DND-41 (cell line): ENCODE measurements at regions not wholly inside any gene's neighbourhood (a gene's known extent, or its start where the extent isn't known, plus 50 kb on each side); places are given as distances from the start of the nearest gene placed in this dataset.

Experiments
- ATAC-seq: fragments of 200-7000 bp; cut with Tn5 transposase; 3 replicates; pipeline ENCODE4 v1.9.1; 2021; ENCODE audit warnings: low read depth; ENCODE audit not compliant: insufficient read depth
- DNase-seq: peaks from one replicate; pipeline ENCODE4 v3.0.0-alpha.2; 2020
- H2AFZ ChIP-seq: 2 replicates; pipeline ENCODE4 v1.6.0; 2012; ENCODE audit warnings: low read depth, low read length
- H3K27ac ChIP-seq: 2 replicates; pipeline ENCODE4 v1.5.1; 2012; ENCODE audit warnings: low read length, inconsistent platforms
- H3K27me3 ChIP-seq: fragments of 200-600 bp; sonication (generic); 2 replicates; pipeline ENCODE4 v1.6.0; 2012; ENCODE audit warnings: low read length, mild to moderate bottlenecking, inconsistent platforms; ENCODE audit not compliant: insufficient read depth, poor library complexity
- H3K36me3 ChIP-seq: 2 replicates; pipeline ENCODE4 v1.5.1; 2012; ENCODE audit warnings: low read length, inconsistent platforms; ENCODE audit not compliant: insufficient read depth
- H3K4me1 ChIP-seq: 2 replicates; pipeline ENCODE4 v1.5.1; 2012; ENCODE audit warnings: mild to moderate bottlenecking, low read length; ENCODE audit not compliant: insufficient read depth
- H3K4me2 ChIP-seq: 2 replicates; pipeline ENCODE4 v1.6.0; 2012; ENCODE audit warnings: mild to moderate bottlenecking, moderate library complexity, low read length, inconsistent platforms; ENCODE audit not compliant: insufficient read depth
- H3K4me3 ChIP-seq, 2 experiments: fragments of 200-600 bp in 1 of 2; shearing (Covaris generic) in 1 of 2; 2 replicates each; pipeline ENCODE4 v1.5.1; 2012 to 2016; ENCODE audit warnings: inconsistent platforms in 2 of 2, low read length in 2 of 2, mild to moderate bottlenecking in 2 of 2, low read depth in 1 of 2, moderate library complexity in 1 of 2
- H3K79me2 ChIP-seq: 2 replicates; pipeline ENCODE4 v1.6.0; 2012; ENCODE audit warnings: low read length, inconsistent platforms; ENCODE audit not compliant: insufficient read depth
- H3K9ac ChIP-seq: 2 replicates; pipeline ENCODE4 v1.6.0; 2012; ENCODE audit warnings: low read depth, mild to moderate bottlenecking, inconsistent platforms, low read length, moderate library complexity
- H3K9me3 ChIP-seq: 2 replicates; pipeline ENCODE4 v1.5.1; 2012; ENCODE audit warnings: low read length, moderate library complexity, mild to moderate bottlenecking, inconsistent platforms; ENCODE audit not compliant: insufficient read depth, severe bottlenecking
- H4K20me1 ChIP-seq: 2 replicates; pipeline ENCODE4 v1.6.0; 2012; ENCODE audit warnings: low read length; ENCODE audit not compliant: insufficient read depth
- EZH2 ChIP-seq: IDR thresholded peaks from 3 replicates; pipeline ENCODE4 v1.6.1; 2012; ENCODE audit warnings: borderline replicate concordance, low read depth, mild to moderate bottlenecking, moderate library complexity, low read length, inconsistent platforms; ENCODE audit not compliant: severe bottlenecking
- TF ChIP-seq, protein P1 (sequence below): IDR thresholded peaks from 2 replicates; pipeline ENCODE4 v1.5.1; 2012; ENCODE audit warnings: borderline replicate concordance, low read length, moderate library complexity, mild to moderate bottlenecking; ENCODE audit not compliant: poor library complexity, severe bottlenecking; ENCODE audit errors: extremely low read depth

DNA sequence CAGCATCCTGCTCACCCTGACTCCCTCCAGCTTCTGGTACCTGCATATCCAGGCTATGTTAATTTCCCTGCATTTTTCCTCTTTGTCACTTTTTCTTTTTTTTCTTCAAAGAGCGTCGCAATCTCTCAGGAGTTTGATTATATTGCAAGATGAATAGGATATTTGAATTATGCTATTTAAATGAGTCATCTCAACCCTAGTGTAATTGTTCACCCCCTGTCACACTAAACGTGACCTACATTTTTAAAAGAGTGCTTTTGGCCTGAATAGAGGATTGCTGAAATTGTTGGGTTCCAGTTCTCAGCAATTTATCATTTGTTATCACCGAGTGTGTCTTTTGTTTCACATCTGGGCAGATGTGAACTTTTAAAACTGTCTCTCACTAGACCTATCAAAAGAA, 294.7 kb downstream of the SOX2 start:
- ATAC-seq (no peak), DNase-seq (no peak)
- H3K4me2 ChIP-seq: no peak overlapping the region
- no peaks in the 10 kb centered on the region for H3K36me3 ChIP-seq
- no peak overlapping the region for H3K4me3 ChIP-seq
- no peak overlapping the region for H3K9ac ChIP-seq
- H3K79me2 ChIP-seq: no peaks in the 10 kb centered on the region
- H3K27ac ChIP-seq: no peak overlapping the region
- H3K27me3 ChIP-seq: no peaks in the 10 kb centered on the region
- H2AFZ ChIP-seq: no peak overlapping the region
- H3K4me1 ChIP-seq: no peaks in the 10 kb centered on the region
- no peaks in the 10 kb centered on the region for H4K20me1 ChIP-seq
- TF ChIP-seq, protein P1, sequence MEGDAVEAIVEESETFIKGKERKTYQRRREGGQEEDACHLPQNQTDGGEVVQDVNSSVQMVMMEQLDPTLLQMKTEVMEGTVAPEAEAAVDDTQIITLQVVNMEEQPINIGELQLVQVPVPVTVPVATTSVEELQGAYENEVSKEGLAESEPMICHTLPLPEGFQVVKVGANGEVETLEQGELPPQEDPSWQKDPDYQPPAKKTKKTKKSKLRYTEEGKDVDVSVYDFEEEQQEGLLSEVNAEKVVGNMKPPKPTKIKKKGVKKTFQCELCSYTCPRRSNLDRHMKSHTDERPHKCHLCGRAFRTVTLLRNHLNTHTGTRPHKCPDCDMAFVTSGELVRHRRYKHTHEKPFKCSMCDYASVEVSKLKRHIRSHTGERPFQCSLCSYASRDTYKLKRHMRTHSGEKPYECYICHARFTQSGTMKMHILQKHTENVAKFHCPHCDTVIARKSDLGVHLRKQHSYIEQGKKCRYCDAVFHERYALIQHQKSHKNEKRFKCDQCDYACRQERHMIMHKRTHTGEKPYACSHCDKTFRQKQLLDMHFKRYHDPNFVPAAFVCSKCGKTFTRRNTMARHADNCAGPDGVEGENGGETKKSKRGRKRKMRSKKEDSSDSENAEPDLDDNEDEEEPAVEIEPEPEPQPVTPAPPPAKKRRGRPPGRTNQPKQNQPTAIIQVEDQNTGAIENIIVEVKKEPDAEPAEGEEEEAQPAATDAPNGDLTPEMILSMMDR: no peak
- no peak for TF ChIP-seq EZH2
- H3K9me3 ChIP-seq: no peaks in the 10 kb centered on the region

DNA sequence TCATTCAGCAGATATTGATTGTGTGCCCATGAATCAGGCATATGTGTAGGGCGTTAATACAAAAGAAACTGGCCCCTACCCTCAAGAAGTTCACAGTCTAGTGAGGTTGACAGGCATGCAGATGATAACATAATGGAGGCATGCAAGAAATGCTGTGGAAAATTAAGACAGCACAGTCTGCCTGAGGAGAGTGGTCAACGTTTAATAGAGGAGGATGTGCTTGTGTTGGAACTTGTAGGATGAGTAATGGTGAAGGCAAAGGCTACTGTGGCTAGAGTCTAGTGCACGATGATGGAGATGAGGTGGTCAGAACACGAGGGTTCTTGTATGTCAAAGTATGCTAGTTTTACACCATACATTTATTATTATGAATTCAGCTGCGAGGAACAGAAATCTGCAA, 295.7 kb downstream of the SOX2 start:
- Histone ChIP-seq H3K9me3 (no peaks in the 10 kb centered on the region), H3K79me2 (no peaks in the 10 kb centered on the region), H4K20me1 (no peaks in the 10 kb centered on the region), H3K36me3 (no peaks in the 10 kb centered on the region), H3K9ac (no peak overlapping the region), H2AFZ (no peak overlapping the region), H3K27ac (no peak overlapping the region), H3K4me2 (no peak overlapping the region), H3K4me1 (no peaks in the 10 kb centered on the region), H3K4me3 (no peak overlapping the region), H3K27me3 (no peaks in the 10 kb centered on the region)
- DNase-seq (no peak), ATAC-seq (no peak)
- TF ChIP-seq, protein P1: no peak
- no peak for TF ChIP-seq EZH2

DNA sequence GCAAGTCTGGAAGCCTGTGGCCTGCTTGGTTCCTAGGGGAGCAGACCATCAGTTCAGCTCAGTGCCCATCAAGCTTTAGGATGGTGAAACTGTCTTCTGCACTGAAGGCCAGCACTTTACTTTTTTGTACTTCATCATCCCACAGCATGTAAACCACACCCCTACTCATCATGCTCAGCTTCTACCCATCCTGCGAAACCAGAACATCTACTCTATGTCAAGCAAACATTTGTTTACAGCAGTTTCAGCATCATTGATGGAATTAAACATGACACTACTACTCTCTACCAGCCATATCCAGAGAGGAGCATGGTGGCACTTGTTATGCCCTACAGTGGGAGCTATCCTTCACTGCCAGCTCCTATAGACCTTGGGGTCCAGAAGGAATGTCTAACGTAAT, 306.6 kb downstream of the SOX2 start:
- Histone ChIP-seq H4K20me1 (no peaks in the 10 kb centered on the region), H3K9ac (no peak overlapping the region), H3K4me1 (no peaks in the 10 kb centered on the region), H2AFZ (no peak overlapping the region), H3K4me2 (no peak overlapping the region), H3K27me3 (no peaks in the 10 kb centered on the region), H3K4me3 (no peak overlapping the region), H3K79me2 (no peaks in the 10 kb centered on the region), H3K36me3 (no peaks in the 10 kb centered on the region), H3K9me3 (no peaks in the 10 kb centered on the region), H3K27ac (no peak overlapping the region)
- DNase-seq (no peak), ATAC-seq (no peak)
- no peak for TF ChIP-seq EZH2
- TF ChIP-seq, protein P1: no peak

DNA sequence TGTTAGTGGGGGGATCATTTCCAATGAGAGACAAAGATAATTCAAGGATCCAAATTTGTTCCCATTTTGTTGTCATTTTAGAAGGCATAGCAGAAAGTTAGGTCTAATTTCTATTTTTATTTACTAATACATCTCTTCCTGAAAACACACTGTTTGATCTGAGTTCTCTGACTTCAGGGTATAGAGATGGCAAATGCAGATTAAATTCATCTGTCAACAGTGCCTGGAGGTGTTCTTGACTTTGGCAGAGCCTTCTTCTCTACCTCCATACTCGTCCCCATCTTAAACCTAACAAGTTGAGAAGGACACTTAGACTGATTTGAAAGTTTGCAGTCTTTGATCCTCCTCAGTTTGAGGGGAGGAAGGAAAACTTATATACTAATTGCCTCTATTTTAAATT, 308.2 kb downstream of the SOX2 start:
- ATAC-seq (no peak), DNase-seq (no peak)
- no peaks in the 10 kb centered on the region for H3K36me3 ChIP-seq
- H3K27me3 ChIP-seq: no peaks in the 10 kb centered on the region
- no peak overlapping the region for H3K4me2 ChIP-seq
- no peaks in the 10 kb centered on the region for H4K20me1 ChIP-seq
- H3K9ac ChIP-seq: no peak overlapping the region
- TF ChIP-seq EZH2: no peak
- TF ChIP-seq, protein P1: no peak
- no peaks in the 10 kb centered on the region for H3K4me1 ChIP-seq
- H2AFZ ChIP-seq: no peak overlapping the region
- no peak overlapping the region for H3K27ac ChIP-seq
- H3K79me2 ChIP-seq: no peaks in the 10 kb centered on the region
- no peak overlapping the region for H3K4me3 ChIP-seq
- no peaks in the 10 kb centered on the region for H3K9me3 ChIP-seq
